LHCN-M2 (cell line): ENCODE measurements at regions not wholly inside any gene's neighbourhood (a gene's known extent, or its start where the extent isn't known, plus 50 kb on each side); places are given as distances from the start of the nearest gene placed in this dataset.

Source experiments
- DNase-seq: peaks from one replicate; pipeline ENCODE4 v3.0.0-alpha.2; 2012; ENCODE audit warnings: low read depth

DNA sequence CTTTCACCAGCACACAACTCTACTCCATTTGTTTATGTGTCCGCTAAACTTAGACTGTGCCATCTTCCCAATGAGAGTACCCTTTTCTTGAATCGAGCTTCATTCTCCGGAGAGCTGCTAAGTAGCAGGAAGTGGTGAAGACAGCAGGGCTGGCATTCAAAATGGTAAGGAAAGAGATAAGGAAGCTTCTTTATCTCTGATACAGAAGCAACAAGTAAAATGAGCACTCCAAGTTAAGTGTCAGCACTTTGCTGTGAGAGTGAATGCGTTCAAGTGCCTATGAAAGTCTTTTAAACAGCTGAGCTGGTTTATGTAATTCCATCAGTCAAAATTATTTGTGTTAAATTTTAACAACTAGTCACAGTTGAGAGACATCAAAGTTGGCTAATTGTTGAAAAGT, 386.8 kb upstream of the PTPRD start:
- no peak for DNase-seq

GRCh38 chr9:11001546-11001945, 388.7 kb upstream of the PTPRD start:
- no peak for DNase-seq

DNA sequence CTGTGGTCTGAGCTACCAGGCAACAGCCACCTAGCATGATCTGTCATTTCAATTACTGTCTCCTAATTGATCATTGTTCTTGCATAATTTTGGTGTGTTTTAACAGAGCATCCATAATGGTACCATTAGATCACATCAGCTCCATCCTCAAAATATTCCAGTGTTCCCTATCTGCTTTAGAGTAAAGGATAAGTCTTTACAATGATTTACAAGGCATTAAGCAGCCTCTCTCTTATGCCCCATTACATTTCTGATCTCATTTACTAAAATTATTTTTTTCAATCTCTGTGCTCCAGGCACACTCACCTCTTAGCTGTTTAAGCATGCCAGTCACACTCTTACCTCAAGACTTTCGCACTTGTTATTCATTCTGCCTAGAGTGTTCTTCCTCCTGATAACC, 389.9 kb upstream of the PTPRD start:
- no peak for DNase-seq

DNA sequence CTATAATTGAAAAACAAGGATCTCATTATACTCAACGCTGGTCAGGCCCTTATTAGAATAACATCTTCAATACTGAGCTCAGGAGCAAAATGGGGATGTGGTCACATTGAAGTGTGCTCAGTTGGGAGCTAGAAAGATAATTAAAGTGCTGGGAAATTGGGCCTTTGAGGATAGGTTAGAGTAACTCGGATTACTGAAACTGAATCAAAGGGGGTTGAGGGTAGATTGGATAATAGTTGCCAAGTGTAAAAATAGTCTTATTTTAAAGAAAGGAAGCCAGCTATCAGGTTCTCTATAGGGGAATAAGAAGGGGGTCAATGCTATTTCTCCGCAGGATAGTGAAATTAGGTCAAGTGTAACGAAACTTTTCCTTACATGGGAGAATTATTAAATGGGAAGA, 391.0 kb upstream of the PTPRD start:
- DNase-seq = no peak

GRCh38 chr9:11011696-11012095, 398.9 kb upstream of the PTPRD start:
- no peak for DNase-seq

- no peak for DNase-seq
Measured at GRCh38 chr9:11016081-11016480, 403.3 kb upstream of the PTPRD start.

- no peak for DNase-seq
Measured at GRCh38 chr9:11023201-11023600, 410.4 kb upstream of the PTPRD start.

DNA sequence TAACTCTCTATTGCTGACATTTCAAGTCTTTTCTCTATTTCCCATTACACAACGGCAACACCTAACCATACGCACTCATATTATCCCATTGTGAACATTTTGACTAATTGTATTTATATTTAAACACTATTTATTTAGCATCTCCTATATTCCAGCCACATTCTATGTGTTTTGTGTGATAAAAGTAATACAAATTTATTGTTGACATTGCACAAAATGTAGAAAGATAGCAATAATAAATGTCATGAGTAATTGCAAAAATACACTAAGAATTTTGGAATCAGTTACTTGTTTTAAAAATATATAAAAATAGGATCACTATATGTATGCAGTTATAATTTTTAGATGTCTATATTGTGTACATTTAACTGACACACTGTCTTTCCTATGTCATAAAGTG, 413.0 kb upstream of the PTPRD start:
- no peak for DNase-seq

GRCh38 chr9:11038366-11038765, 425.6 kb upstream of the PTPRD start:
- DNase-seq = no peak

GRCh38 chr9:11039006-11039405, 426.2 kb upstream of the PTPRD start:
- no peak for DNase-seq

DNA sequence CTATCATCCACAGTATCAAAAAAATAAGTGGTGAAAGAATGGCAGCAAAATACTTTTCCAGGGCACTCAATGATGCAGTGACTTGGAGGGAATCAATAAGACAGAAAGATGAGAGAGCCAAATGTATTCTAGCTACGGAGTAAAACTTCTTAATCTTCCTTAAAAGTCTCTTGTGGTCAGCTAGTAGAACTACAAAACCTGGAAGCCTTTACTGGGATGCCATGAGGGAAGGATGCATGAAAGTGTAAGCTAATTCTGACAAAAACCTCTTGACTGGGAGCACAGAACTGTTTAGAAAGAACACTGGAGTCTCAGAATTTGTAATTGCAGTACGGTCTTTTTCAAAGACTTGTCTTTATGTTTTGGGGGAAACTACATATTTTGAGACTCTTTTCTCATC, 432.8 kb upstream of the PTPRD start:
- no peak for DNase-seq

- no peak for DNase-seq
Measured at GRCh38 chr9:11063263-11063662, 450.5 kb upstream of the PTPRD start.

DNA sequence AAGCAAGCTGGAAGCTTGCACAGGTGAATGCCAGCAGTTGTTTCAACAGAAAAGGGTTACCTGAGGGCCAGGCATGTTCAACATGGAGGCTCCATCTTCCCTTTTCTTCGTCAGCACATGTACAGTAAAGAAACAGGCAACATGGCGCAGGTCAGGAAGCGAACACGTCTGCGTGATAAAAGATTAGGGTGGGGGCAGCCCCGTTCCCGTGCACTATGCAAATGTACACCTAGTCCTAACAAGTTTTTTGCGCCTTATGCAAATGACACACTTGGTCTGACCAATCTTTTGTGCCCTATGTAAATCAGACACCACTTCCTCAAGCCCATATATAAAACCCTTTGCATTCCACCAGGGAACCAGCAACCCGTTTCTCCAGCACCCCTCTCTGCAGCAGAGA, 452.1 kb upstream of the PTPRD start:
- no peak for DNase-seq

GRCh38 chr9:11072176-11072575, 459.4 kb upstream of the PTPRD start:
- no peak for DNase-seq

DNA sequence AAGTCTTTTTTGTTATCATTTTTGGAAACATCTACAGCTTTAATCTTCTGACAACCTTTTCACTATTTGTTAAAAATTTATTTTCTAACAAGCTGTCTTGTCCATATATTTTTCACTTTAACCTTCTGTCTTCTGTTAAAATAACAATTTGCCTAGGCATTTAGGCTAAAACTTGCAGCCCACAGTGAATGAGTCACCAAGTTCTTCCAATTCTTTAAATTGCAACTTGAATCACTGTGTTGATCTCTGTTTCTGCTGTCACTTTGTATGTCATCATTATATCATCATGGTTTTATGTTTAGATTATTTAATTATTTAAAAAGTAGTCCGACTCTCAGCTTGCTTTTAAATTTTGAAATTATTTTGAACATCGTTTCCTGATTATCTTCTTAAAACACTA, 473.8 kb upstream of the PTPRD start:
- DNase-seq = no peak

DNA sequence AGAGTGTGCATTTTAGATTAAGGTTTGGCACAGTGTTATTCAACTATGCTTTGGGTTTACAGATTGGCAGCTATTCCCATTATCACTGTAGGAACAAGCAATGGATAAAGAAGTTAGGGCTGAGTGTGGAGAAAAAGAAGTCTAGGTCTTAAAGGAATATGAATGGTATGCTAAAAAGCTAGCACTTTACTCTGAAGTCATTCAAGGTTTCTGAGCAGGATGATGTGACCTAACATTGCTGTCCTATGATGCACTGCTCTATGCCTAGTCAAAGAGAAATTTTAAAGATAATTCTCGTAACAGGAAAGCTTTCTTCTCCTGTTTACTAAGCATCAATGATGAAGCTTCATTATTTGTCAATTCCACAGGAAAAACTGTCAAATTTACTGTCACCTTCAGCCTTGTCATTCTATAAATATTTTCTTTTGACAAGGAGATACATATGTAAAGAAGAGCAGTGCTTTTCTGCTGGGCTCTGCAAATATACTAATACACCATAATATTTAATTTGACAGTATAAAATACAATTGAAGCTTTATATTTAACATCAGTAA, 476.1 kb upstream of the PTPRD start:
- no peak for DNase-seq

DNA sequence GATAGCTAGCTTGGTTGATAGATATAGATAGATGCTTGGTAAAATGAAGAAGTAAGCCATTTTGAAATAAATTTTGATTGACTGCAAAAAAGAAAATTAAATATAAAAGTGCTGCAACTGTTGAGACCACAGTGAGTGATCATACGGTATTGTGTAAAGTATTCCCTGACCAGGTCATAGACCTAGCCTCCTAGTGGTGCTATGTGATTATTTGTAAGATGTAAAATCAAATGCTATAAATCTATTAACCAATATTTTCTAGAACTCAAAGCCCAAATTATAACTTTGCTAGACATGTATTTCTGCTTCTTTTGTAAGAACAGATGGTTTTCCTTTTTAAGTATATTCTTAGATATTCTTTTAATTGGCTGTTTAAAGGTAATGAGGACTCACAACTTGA, 480.2 kb upstream of the PTPRD start:
- DNase-seq = no peak

GRCh38 chr9:11097020-11097419, 484.2 kb upstream of the PTPRD start:
- DNase-seq = no peak

DNA sequence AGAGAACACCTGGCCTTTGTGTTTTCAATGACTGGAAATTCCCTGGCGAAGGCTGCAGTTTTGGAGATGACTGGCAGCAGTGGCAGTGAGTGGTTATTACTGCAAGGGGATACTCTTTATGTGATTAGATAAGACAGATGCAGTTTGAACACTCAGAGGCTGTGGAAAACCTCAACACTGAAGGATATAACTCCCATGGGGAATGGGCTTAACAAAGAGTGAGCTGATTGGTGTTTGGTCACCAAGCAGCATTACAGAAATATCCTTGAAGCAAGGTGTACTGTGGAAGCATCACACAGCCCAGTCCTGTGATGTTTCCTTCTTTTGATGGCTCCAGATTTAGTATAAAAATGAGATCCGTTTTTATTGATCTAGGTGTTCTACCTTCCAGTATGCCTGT, 490.7 kb upstream of the PTPRD start:
- DNase-seq = no peak

DNA sequence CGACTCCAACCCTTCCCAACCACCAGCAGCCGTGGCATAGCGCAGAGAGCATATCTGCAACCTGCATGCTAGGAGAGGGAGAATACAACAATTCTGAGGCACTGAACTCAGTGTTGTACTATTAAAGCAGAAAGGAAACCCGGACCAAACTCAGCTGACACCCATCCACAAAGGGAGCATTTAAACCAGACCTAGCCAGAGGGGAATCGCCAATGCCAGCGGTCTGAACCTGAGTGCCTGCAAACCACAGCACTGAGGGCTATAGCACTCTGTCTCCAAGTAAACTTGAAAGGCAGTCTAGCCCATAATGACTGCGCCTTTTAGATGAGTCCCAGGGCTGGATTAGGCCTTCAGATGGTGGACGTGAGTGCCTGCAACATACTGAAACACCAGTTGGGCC, 494.4 kb upstream of the PTPRD start:
- no peak for DNase-seq

GRCh38 chr9:11128156-11128555, 515.4 kb upstream of the PTPRD start:
- DNase-seq = no peak

- no peak for DNase-seq
Measured at GRCh38 chr9:11135851-11136250, 523.0 kb upstream of the PTPRD start.

- no peak for DNase-seq
Measured at GRCh38 chr9:11141357-11141756, 528.6 kb upstream of the PTPRD start.

DNA sequence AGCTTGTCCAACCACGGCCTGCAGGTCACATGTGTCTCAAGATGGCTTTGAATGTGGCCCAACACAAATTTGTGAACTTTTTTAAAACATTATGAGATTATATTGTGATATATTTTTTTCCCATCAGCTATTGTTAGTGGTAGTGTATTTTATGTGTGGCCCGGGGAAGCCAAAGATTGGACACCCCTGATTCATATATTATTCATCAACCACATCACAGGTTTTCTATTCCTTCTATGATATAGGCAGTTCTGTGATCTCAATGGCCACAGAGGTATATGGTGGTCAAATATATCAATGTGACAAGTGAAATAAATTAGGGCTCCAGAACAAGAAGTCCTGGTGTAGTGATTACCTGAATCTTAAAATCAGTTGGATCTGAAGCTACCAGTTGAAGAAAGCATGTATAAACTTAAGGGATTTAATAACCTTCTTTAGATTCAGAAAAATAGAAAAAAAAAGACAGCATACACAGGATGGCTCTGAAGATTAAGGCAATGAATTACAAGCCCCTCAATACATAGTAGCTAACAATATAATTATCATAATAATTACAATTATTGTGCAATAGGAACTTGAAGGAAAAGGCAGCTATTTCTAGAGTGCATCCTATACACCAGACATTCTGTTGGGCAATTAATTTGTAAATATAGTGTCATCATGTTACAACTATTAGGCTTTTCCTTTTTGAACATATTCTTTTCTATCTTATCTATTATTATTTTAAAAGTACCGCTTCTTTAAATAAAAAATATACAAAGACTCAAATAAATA, 530.4 kb upstream of the PTPRD start:
- DNase-seq = no peak
